Renal cortex interstitium (tissue), 11 donors: ENCODE measurements at regions not wholly inside any gene's neighbourhood (a gene's known extent, or its start where the extent isn't known, plus 50 kb on each side); places are given as distances from the start of the nearest gene placed in this dataset.

ENCODE experiments used
- DNase-seq, 11 donors: peaks; one replicate each; pipeline ENCODE4 v3.0.0-alpha.2; 2013; ENCODE audit warnings: low read depth in 9 of 11, low spot score in 4 of 11; ENCODE audit errors: extremely low read depth in 1 of 11

- no peak for DNase-seq
Observed at GRCh38 chr6:150456466-150456865, 87.7 kb downstream of the IYD start.

- no peak for DNase-seq
Observed at GRCh38 chr6:150456902-150457643, 88.3 kb downstream of the IYD start.

GRCh38 chr6:150458579-150458978, 89.8 kb downstream of the IYD start:
- no peak for DNase-seq

- DNase-seq: no peak
Observed at GRCh38 chr6:150463852-150464251, 95.0 kb downstream of the IYD start.

GRCh38 chr6:150464966-150465365, 96.2 kb downstream of the IYD start:
- DNase-seq: no peak

GRCh38 chr6:150465610-150466009, 96.8 kb downstream of the IYD start:
- DNase-seq: no peak

- no peak for DNase-seq
Observed at GRCh38 chr6:150466196-150466595, 97.4 kb downstream of the IYD start.

- no peak for DNase-seq
Observed at GRCh38 chr6:150470131-150470530, 101.3 kb downstream of the IYD start.

GRCh38 chr6:150470960-150471665, 102.3 kb downstream of the IYD start:
- DNase-seq: no peak

- DNase-seq: peak in 8 of 11 donors; percentile 10 to 43 (median 38)
Observed at GRCh38 chr6:150478656-150479545, 110.1 kb downstream of the IYD start.

GRCh38 chr6:150482883-150483409, 114.1 kb downstream of the IYD start:
- no peak for DNase-seq

- DNase-seq: no peak
Observed at GRCh38 chr6:150485161-150485958, 114.3 kb upstream of the PLEKHG1 start.

- peak in 1 of 11 donors; percentile 3 for DNase-seq
Observed at GRCh38 chr6:150486048-150486447, 113.6 kb upstream of the PLEKHG1 start.

- no peak for DNase-seq
Observed at GRCh38 chr6:150490586-150490985, 109.1 kb upstream of the PLEKHG1 start.

GRCh38 chr6:150491131-150491810, 108.4 kb upstream of the PLEKHG1 start:
- no peak for DNase-seq

GRCh38 chr6:150491811-150492172, 107.9 kb upstream of the PLEKHG1 start:
- DNase-seq: no peak

GRCh38 chr6:150492507-150492906, 107.2 kb upstream of the PLEKHG1 start:
- no peak for DNase-seq

- no peak for DNase-seq
Observed at GRCh38 chr6:150492941-150493340, 106.7 kb upstream of the PLEKHG1 start.
